Esophagus squamous epithelium (tissue), 5 donors: ENCODE measurements at regions not wholly inside any gene's neighbourhood (a gene's known extent, or its start where the extent isn't known, plus 50 kb on each side); places are given as distances from the start of the nearest gene placed in this dataset.
A peak's percentile ranks its signal among the peaks of the same experiment; 100 is the strongest.

Source experiments
- DNase-seq: peaks from one replicate; lab custom pipeline; 2025; lab: John Stamatoyannopoulos, UW
- H3K27ac ChIP-seq, 4 donors: fragments of 200-600 bp; sonication (generic); one replicate each; pipeline ENCODE4 v1.5.1; 2016 to 2019; ENCODE audit warnings: mild to moderate bottlenecking in 1 of 4
- H3K27me3 ChIP-seq, 4 donors: fragments of 200-600 bp; sonication (generic); 1 replicate in 3 of 4; 2 replicates in 1 of 4; pipeline versions ENCODE4 v1.5.1 to v1.6.0; 2017 to 2021; ENCODE audit warnings: antibody characterized with exemption in 1 of 4
- H3K36me3 ChIP-seq, 3 donors: fragments of 200-600 bp; sonication (generic); one replicate each; pipeline ENCODE4 v1.5.1; 2016 to 2019
- H3K4me1 ChIP-seq, 3 donors: fragments of 200-600 bp; sonication (generic); one replicate each; pipeline ENCODE4 v1.5.1; 2017 to 2019
- H3K4me3 ChIP-seq, 4 donors: fragments of 200-600 bp; sonication (generic); 1 replicate in 3 of 4; 2 replicates in 1 of 4; pipeline ENCODE4 v1.5.1; 2016 to 2019; ENCODE audit warnings: mild to moderate bottlenecking in 2 of 4, moderate library complexity in 1 of 4
- H3K9me3 ChIP-seq, 3 donors: fragments of 200-600 bp; sonication (generic); one replicate each; pipeline ENCODE4 v1.5.1; 2016 to 2019
- POLR2A ChIP-seq, 4 donors: fragments of 450-650 bp; IDR thresholded peaks; one replicate each; pipeline ENCODE4 v1.6.1; 2017; ENCODE audit warnings: antibody characterized with exemption in 4 of 4, mild to moderate bottlenecking in 4 of 4, moderate library complexity in 3 of 4
- WGBS, 2 donors: methylation state at CpG; one replicate each; pipeline ENCODE4 v1.1.5; 2018; 5-methylcytosine and 5-hydroxymethylcytosine counted together
- intact Hi-C: fragments of 100-400 bp; cut with DNase I; formaldehyde crosslinking; loops from one replicate; pipeline ENCODE4 v1.15.0; 2022
- TF ChIP-seq, protein P1 (sequence below), 6 experiments: fragments of 450-650 bp in 4 of 6; fragments of 200-600 bp in 2 of 6; sonication (generic) in 2 of 6; IDR thresholded peaks; one replicate each; pipeline ENCODE4 v1.5.1; 2016 to 2019; ENCODE audit warnings: antibody characterized with exemption in 6 of 6, mild to moderate bottlenecking in 4 of 6, moderate library complexity in 4 of 6
- donor health status: DM: yes; HTN: yes; CAD: no.

DNA sequence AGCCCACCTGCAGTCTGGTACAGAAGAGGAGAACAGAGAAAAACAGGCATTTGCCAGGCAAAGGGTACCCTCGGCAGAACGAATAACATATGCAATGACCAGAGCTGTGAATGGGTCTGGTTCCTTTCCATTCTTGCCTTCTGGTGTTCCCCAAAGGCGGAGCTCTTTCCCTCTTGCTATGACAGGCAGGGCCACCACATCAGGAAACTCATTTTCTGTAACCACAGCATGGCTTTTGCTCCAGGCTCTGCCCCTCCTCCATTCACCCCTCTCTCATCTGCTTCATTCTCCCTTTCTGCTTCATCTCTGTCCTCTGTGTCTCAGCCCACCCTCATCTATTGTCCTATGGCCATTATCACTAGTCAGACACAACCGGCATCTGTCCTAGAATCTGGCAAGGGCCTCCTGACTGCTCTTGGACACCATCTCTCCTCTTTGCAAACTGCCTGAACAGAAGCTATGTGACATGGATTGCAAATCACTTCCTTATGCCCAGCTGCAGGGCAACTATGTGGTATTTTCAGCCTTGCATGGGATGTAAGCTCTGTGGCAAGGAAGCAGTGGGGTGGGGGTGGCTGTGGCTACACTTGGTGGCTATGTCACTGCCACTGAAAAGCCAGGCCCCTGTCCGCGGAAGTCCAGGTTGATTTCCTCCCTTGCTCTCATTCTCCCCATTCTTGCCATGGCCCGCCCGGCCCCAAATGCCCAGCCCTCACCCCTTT, 78.8 kb upstream of the ABCD3 start:
- Histone ChIP-seq H3K27ac (no peak overlapping the region), H3K27me3 (no peaks in the 10 kb centered on the region), H3K4me1 (peaks cover 0 to 14% (median 2%) of the 10 kb centered on the region in 3 donors), H3K9me3 (no peaks in the 10 kb centered on the region), H3K4me3 (no peak overlapping the region), H3K36me3 (no peaks in the 10 kb centered on the region)
- TF ChIP-seq POLR2A (IDR thresholded peaks at IDR 0.05) = no peak
- TF ChIP-seq, protein P1, sequence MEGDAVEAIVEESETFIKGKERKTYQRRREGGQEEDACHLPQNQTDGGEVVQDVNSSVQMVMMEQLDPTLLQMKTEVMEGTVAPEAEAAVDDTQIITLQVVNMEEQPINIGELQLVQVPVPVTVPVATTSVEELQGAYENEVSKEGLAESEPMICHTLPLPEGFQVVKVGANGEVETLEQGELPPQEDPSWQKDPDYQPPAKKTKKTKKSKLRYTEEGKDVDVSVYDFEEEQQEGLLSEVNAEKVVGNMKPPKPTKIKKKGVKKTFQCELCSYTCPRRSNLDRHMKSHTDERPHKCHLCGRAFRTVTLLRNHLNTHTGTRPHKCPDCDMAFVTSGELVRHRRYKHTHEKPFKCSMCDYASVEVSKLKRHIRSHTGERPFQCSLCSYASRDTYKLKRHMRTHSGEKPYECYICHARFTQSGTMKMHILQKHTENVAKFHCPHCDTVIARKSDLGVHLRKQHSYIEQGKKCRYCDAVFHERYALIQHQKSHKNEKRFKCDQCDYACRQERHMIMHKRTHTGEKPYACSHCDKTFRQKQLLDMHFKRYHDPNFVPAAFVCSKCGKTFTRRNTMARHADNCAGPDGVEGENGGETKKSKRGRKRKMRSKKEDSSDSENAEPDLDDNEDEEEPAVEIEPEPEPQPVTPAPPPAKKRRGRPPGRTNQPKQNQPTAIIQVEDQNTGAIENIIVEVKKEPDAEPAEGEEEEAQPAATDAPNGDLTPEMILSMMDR (IDR thresholded peaks at IDR 0.05) = no peak
- intact Hi-C loops = loop anchor here (5.0 kb wide), 1 partner anchor 277 kb away; no protein-coding TSS in a partner anchor
- DNase-seq = no peak
- 66 to 73% methylated on average over 8 of the region's 8 CpGs for WGBS, 2 donors

DNA sequence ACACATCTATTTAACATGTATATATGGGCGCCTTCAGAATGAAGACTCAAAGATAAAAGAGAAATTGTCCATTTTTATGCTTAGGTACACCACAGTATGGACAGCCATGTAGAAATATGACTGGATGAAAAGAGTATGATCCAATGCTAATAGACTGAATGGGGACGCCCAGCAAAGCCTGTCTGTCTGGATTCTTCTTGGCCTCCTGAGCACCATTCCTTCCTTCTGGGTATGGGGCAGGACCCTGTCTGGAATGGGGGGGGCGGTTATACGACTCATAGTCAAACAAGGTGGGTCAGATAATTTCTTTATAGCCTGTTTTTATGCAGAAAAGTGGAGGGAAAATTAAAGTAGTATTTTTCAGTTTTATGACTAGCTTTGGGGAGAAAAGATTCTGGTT, 81.2 kb upstream of the ABCD3 start:
- DNase-seq = no peak
- Histone ChIP-seq H3K36me3 (no peaks in the 10 kb centered on the region), H3K4me1 (peaks cover 0 to 18% (median 2%) of the 10 kb centered on the region in 3 donors), H3K4me3 (no peak overlapping the region), H3K9me3 (no peaks in the 10 kb centered on the region), H3K27ac (no peak overlapping the region), H3K27me3 (no peaks in the 10 kb centered on the region)
- intact Hi-C loops = loop anchor here (5.0 kb wide), 1 partner anchor 275 kb away; no protein-coding TSS in a partner anchor
- TF ChIP-seq POLR2A (IDR thresholded peaks at IDR 0.05) = no peak
- TF ChIP-seq, protein P1 (IDR thresholded peaks at IDR 0.05) = no peak
- WGBS, 2 donors = 53 to 65% methylated on average over 4 of the region's 4 CpGs

DNA sequence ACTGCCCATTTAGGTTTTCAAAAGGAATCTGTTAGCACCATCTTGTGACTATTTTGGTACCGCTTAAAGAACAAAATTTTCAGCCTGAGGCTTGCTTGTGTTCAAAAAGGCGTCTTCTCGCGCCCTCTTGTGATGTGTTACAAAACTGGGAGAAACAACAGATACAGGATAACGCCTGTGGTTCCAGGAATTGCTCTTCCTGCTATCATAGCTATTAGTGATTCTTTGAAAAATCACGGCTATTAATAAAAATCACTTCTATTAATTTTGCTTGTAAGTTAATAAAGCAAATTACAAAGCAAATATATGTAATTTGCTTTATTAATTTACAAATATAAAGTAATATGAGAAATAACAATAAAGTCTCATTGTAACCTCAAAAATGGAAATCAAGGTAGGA, 82.2 kb upstream of the ABCD3 start:
- peak; percentile 14 for DNase-seq
- intact Hi-C loops = loop anchor here (5.0 kb wide), 1 partner anchor 274 kb away; no protein-coding TSS in a partner anchor
- no peak overlapping the region for H3K4me3 ChIP-seq
- H3K27ac ChIP-seq = no peak overlapping the region
- 0 to 1% methylated on average over 6 of the region's 6 CpGs for WGBS, 2 donors
- H3K4me1 ChIP-seq = peaks cover 0 to 18% (median 2%) of the 10 kb centered on the region in 3 donors
- TF ChIP-seq, protein P1 (IDR thresholded peaks at IDR 0.05) = peak; percentile 39 to 94 (median 86)
- TF ChIP-seq POLR2A (IDR thresholded peaks at IDR 0.05) = no peak
- H3K9me3 ChIP-seq = no peaks in the 10 kb centered on the region
- H3K27me3 ChIP-seq = no peaks in the 10 kb centered on the region
- no peaks in the 10 kb centered on the region for H3K36me3 ChIP-seq

DNA sequence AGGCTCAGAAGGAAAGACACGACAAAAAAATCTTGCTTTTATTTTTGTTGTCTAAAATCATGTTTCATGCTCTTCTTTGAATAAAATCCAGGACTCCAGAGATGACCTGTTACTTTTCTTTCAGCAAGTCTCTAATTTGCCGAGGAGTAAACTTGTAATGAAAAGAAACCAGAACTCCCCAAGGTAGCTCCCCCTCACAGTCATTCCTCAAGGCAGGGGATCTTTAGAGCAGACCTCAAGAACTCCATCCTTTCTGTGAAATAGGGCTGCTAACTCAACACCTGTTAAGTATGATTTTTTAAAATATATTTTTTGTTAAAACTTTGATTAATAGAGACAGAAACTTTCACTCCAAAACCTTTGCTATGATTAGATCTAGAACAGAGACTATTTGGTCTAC, 82.7 kb upstream of the ABCD3 start:
- no peak overlapping the region for H3K4me3 ChIP-seq
- intact Hi-C loops = loop anchor here (5.0 kb wide), 1 partner anchor 273 kb away; no protein-coding TSS in a partner anchor
- H3K27me3 ChIP-seq = no peaks in the 10 kb centered on the region
- H3K4me1 ChIP-seq = peaks cover 0 to 18% (median 2%) of the 10 kb centered on the region in 3 donors
- H3K9me3 ChIP-seq = no peaks in the 10 kb centered on the region
- H3K27ac ChIP-seq = peak overlapping the region in 2 of 4 donors; percentile 26 to 38
- DNase-seq = no peak
- H3K36me3 ChIP-seq = no peaks in the 10 kb centered on the region
- TF ChIP-seq, protein P1 (IDR thresholded peaks at IDR 0.05) = no peak
- TF ChIP-seq POLR2A (IDR thresholded peaks at IDR 0.05) = no peak
- WGBS, 2 donors = 69 to 75% methylated on average over 2 of the region's 2 CpGs

DNA sequence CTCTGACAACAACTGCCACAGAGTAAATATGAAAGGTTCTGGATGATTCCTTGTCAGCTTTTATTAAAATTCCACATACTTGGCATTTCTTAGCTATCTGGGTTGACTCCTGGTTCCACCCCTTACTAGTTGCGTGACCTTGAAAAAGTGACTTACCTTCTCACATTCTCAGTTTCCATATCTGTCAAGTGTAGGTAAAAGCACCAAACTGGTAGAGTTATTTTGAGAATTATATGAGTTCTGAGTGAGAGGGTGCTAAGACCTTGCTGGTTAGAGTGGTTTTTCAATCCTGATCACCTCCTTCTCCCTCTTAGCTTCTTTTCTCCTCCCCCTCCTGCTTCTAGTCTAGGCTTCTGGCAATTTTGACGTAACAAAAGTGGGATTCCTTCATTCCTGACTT, 83.4 kb upstream of the ABCD3 start:
- no peak for TF ChIP-seq POLR2A (IDR thresholded peaks at IDR 0.05)
- TF ChIP-seq, protein P1 (IDR thresholded peaks at IDR 0.05) = no peak
- DNase-seq = no peak
- no peak overlapping the region for H3K4me3 ChIP-seq
- peaks cover 0 to 24% (median 2%) of the 10 kb centered on the region in 3 donors for H3K4me1 ChIP-seq
- H3K9me3 ChIP-seq = no peaks in the 10 kb centered on the region
- H3K36me3 ChIP-seq = no peaks in the 10 kb centered on the region
- H3K27me3 ChIP-seq = no peaks in the 10 kb centered on the region
- intact Hi-C loops = loop anchor here (5.0 kb wide), 1 partner anchor 272 kb away; no protein-coding TSS in a partner anchor
- 84 to 87% methylated on average over 2 of the region's 2 CpGs for WGBS, 2 donors
- peak overlapping the region in 3 of 4 donors; percentile 2 to 47 (median 38) for H3K27ac ChIP-seq
